8988T (cell line): ENCODE measurements at regions not wholly inside any gene's neighbourhood (a gene's known extent, or its start where the extent isn't known, plus 50 kb on each side); places are given as distances from the start of the nearest gene placed in this dataset.
"Not testable (repeated sequence)": the region's sequence is repeated elsewhere in the genome, so short reads cannot be mapped to it uniquely, and the experiment has no call there.

Source experiments
- DNase-seq: peaks from one replicate; pipeline ENCODE4 v3.0.0; 2011

- no peak for DNase-seq
Observed at GRCh38 chr4:112776535-112776934, 139.6 kb downstream of the LARP7 start.

- no peak for DNase-seq
Observed at GRCh38 chr4:112778520-112778919, 141.6 kb downstream of the LARP7 start.

GRCh38 chr4:112793033-112793432 is 156.1 kb downstream of the LARP7 start:
- no peak for DNase-seq

- no peak for DNase-seq
Observed at GRCh38 chr4:112800001-112800400, 163.1 kb downstream of the LARP7 start.

- DNase-seq: no peak
Observed at GRCh38 chr4:112801341-112801740, 164.4 kb downstream of the LARP7 start.

- DNase-seq: no peak
Observed at GRCh38 chr4:112802780-112803179, 165.8 kb downstream of the LARP7 start.

- no peak for DNase-seq
Observed at GRCh38 chr4:112807083-112807482, 170.1 kb downstream of the LARP7 start.

- no peak for DNase-seq
Observed at GRCh38 chr4:112808001-112808400, 171.1 kb downstream of the LARP7 start.

- no peak for DNase-seq
Observed at GRCh38 chr4:112813790-112814189, 176.8 kb downstream of the LARP7 start.

GRCh38 chr4:112817933-112818593 is 181.1 kb downstream of the LARP7 start:
- DNase-seq: peak; percentile 21

GRCh38 chr4:112818594-112818965 is 181.6 kb downstream of the LARP7 start:
- DNase-seq: no peak

GRCh38 chr4:112819729-112820128 is 182.8 kb downstream of the LARP7 start:
- no peak for DNase-seq

- no peak for DNase-seq
Observed at GRCh38 chr4:112823156-112823555, 186.2 kb downstream of the LARP7 start.

GRCh38 chr4:112823606-112824005 is 186.7 kb downstream of the LARP7 start:
- no peak for DNase-seq

GRCh38 chr4:112830753-112831386 is 193.9 kb downstream of the LARP7 start:
- DNase-seq: no peak

GRCh38 chr4:112832493-112832892 is 195.6 kb downstream of the LARP7 start:
- DNase-seq: no peak

GRCh38 chr4:112836895-112837294 is 200.0 kb downstream of the LARP7 start:
- no peak for DNase-seq

- not testable (repeated sequence) for DNase-seq
Observed at GRCh38 chr4:112838015-112838414, 201.1 kb downstream of the LARP7 start.

- DNase-seq: no peak
Observed at GRCh38 chr4:112840061-112840460, 203.1 kb downstream of the LARP7 start.

GRCh38 chr4:112840619-112841018 is 203.7 kb downstream of the LARP7 start:
- no peak for DNase-seq

GRCh38 chr4:112842513-112842912 is 205.6 kb downstream of the LARP7 start:
- no peak for DNase-seq

- no peak for DNase-seq
Observed at GRCh38 chr4:112845386-112845785, 204.1 kb upstream of the ANK2 start.

GRCh38 chr4:112847045-112847444 is 202.4 kb upstream of the ANK2 start:
- DNase-seq: no peak

GRCh38 chr4:112847781-112848180 is 201.7 kb upstream of the ANK2 start:
- DNase-seq: no peak

- no peak for DNase-seq
Observed at GRCh38 chr4:112848911-112849310, 200.5 kb upstream of the ANK2 start.
